SK-N-SH (cell line): ENCODE measurements at regions not wholly inside any gene's neighbourhood (a gene's known extent, or its start where the extent isn't known, plus 50 kb on each side); places are given as distances from the start of the nearest gene placed in this dataset.

Experiments
- CTCF ChIA-PET: fragments of 300-600, 350-600 bp; formaldehyde crosslinking; extraction: SDS; loops from one replicate; lab custom pipeline; 2021; lab: Yijun Ruan, JAX
- POLR2A ChIA-PET: fragments of 350-600 bp; sonication (Branson Sonifier 250); formaldehyde crosslinking; extraction: SDS; loops from one replicate; lab custom pipeline; 2020; ENCODE audit warnings: antibody characterized with exemption, inconsistent platforms; lab: Yijun Ruan, JAX
- DNase-seq: peaks from one replicate; pipeline ENCODE4 v3.0.0; 2012
- H2AFZ ChIP-seq: fragments of 200-600 bp; sonication (generic); 2 replicates; pipeline ENCODE4 v1.8.1; 2016; ENCODE audit warnings: antibody characterized with exemption, mild to moderate bottlenecking, low read depth
- H3F3A ChIP-seq: fragments of 200-600 bp; sonication (generic); replicated peaks from 2 replicates; pipeline ENCODE3; 2016; ENCODE audit warnings: antibody characterized with exemption, mild to moderate bottlenecking; ENCODE audit not compliant: insufficient read depth
- H3K27ac ChIP-seq, 2 experiments: fragments of 200-500 bp in 1 of 2; fragments of 200-600 bp in 1 of 2; sonication (Bioruptor generic) in 1 of 2; sonication (generic), shearing (Covaris generic) in 1 of 2; 2 replicates each; pipeline versions ENCODE4 v1.5.1 to v1.6.1; 2014 to 2016; ENCODE audit warnings: low read depth in 2 of 2, inconsistent platforms in 1 of 2, low read length in 1 of 2, mild to moderate bottlenecking in 1 of 2, mixed read lengths in 1 of 2
- H3K27me3 ChIP-seq: fragments of 200-600 bp; sonication (generic), shearing (Covaris generic); 2 replicates; pipeline ENCODE4 v1.6.1; 2016; ENCODE audit warnings: mixed run types; ENCODE audit not compliant: insufficient read depth
- H3K36me3 ChIP-seq, 2 experiments: fragments of 200-500 bp in 1 of 2; fragments of 200-600 bp in 1 of 2; sonication (Bioruptor generic) in 1 of 2; sonication (generic) in 1 of 2; replicated peaks in 1 of 2; 2 replicates each; pipeline versions ENCODE3 to v1.5.1; 2014 to 2016; ENCODE audit warnings: low read length in 1 of 2, mild to moderate bottlenecking in 1 of 2; ENCODE audit not compliant: insufficient read depth in 2 of 2, control insufficient read depth in 1 of 2
- H3K4me1 ChIP-seq, 2 experiments: fragments of 200-500 bp in 1 of 2; fragments of 200-600 bp in 1 of 2; sonication (Bioruptor generic) in 1 of 2; sonication (generic), shearing (Covaris generic) in 1 of 2; 2 replicates each; pipeline versions ENCODE4 v1.5.1 to v1.6.1; 2014 to 2016; ENCODE audit warnings: low read depth in 1 of 2, low read length in 1 of 2, mixed run types in 1 of 2; ENCODE audit not compliant: insufficient read depth in 2 of 2, control insufficient read depth in 1 of 2
- H3K4me2 ChIP-seq: fragments of 200-600 bp; sonication (generic), shearing (Covaris generic); 2 replicates; pipeline ENCODE4 v1.6.1; 2017; ENCODE audit warnings: mixed run types
- H3K4me3 ChIP-seq, 2 experiments: fragments of 200-500 bp in 1 of 2; fragments of 200-600 bp in 1 of 2; sonication (Bioruptor generic) in 1 of 2; sonication (generic), shearing (Covaris generic) in 1 of 2; 2 replicates each; pipeline versions ENCODE4 v1.5.1 to v1.8.1; 2014 to 2016; ENCODE audit warnings: low read depth in 2 of 2, inconsistent platforms in 1 of 2, low read length in 1 of 2, mild to moderate bottlenecking in 1 of 2, mixed read lengths in 1 of 2, moderate library complexity in 1 of 2
- H3K79me2 ChIP-seq: fragments of 200-600 bp; sonication (generic); 2 replicates; pipeline ENCODE4 v1.8.1; 2017; ENCODE audit warnings: mild to moderate bottlenecking; ENCODE audit not compliant: insufficient read depth
- H3K9ac ChIP-seq: fragments of 200-600 bp; sonication (generic); 2 replicates; pipeline ENCODE4 v1.6.1; 2017; ENCODE audit warnings: mixed run types
- H3K9me2 ChIP-seq: fragments of 200-600 bp; sonication (generic); 2 replicates; pipeline ENCODE4 v1.6.1; 2017; ENCODE audit warnings: mixed run types
- H3K9me3 ChIP-seq: fragments of 200-600 bp; sonication (generic); 2 replicates; pipeline ENCODE4 v1.6.1; 2017; ENCODE audit warnings: mixed run types, mild to moderate bottlenecking, moderate library complexity
- H4K20me1 ChIP-seq: fragments of 200-600 bp; sonication (generic); 2 replicates; pipeline ENCODE4 v1.6.1; 2017; ENCODE audit warnings: mild to moderate bottlenecking, mixed run types; ENCODE audit not compliant: insufficient read depth
- FOXM1 ChIP-seq: IDR thresholded peaks from 2 replicates; pipeline ENCODE4 v1.4.0; 2012; ENCODE audit warnings: low read depth, mild to moderate bottlenecking
- GATA2 ChIP-seq: sonication (generic); formaldehyde crosslinking; IDR thresholded peaks from 2 replicates; pipeline ENCODE4 v1.5.0; 2020; ENCODE audit warnings: mild to moderate bottlenecking, missing genetic modification reagents
- JUND ChIP-seq: IDR thresholded peaks from 2 replicates; pipeline ENCODE4 v1.4.0; 2012
- MXI1 ChIP-seq: IDR thresholded peaks from 2 replicates; pipeline ENCODE4 v1.6.1; 2012; ENCODE audit warnings: mild to moderate bottlenecking, low read depth, low read length, improper control_type of control experiment
- POLR2AphosphoS5 ChIP-seq: IDR thresholded peaks from 2 replicates; pipeline ENCODE4 v1.6.1; 2012; ENCODE audit warnings: low read depth, low read length
- RAD21 ChIP-seq: IDR thresholded peaks from 2 replicates; pipeline ENCODE4 v1.6.1; 2012; ENCODE audit warnings: mild to moderate bottlenecking, low read length
- RCOR1 ChIP-seq: fragments of 150-350 bp; IDR thresholded peaks from 2 replicates; pipeline ENCODE4 v1.6.1; 2017; ENCODE audit warnings: antibody characterized with exemption, low read length
- RFX5 ChIP-seq: IDR thresholded peaks from 2 replicates; pipeline ENCODE4 v1.6.1; 2012; ENCODE audit warnings: mild to moderate bottlenecking, improper control_type of control experiment, low read length
- RXRA ChIP-seq: IDR thresholded peaks from 2 replicates; pipeline ENCODE4 v1.4.0; 2012; ENCODE audit warnings: low read depth, mild to moderate bottlenecking, borderline replicate concordance
- SIN3A ChIP-seq: IDR thresholded peaks from 2 replicates; pipeline ENCODE4 v1.6.1; 2012; ENCODE audit warnings: low read depth, mild to moderate bottlenecking, low read length, moderate library complexity, borderline replicate concordance
- SMC3 ChIP-seq: IDR thresholded peaks from 2 replicates; pipeline ENCODE4 v1.6.1; 2012; ENCODE audit warnings: low read depth, low read length, improper control_type of control experiment
- TAF1 ChIP-seq: IDR thresholded peaks from 2 replicates; pipeline ENCODE4 v1.6.1; 2012; ENCODE audit warnings: low read depth, mild to moderate bottlenecking, low read length, moderate library complexity, borderline replicate concordance
- YY1 ChIP-seq: IDR thresholded peaks from 2 replicates; pipeline ENCODE4 v1.4.0; 2012; ENCODE audit warnings: low read depth, mild to moderate bottlenecking
- WGBS: methylation state at CpG from one replicate; pipeline ENCODE4 v1.1.6; 2017; ENCODE audit warnings: low lambda C conversion rate; 5-methylcytosine and 5-hydroxymethylcytosine counted together
- TF ChIP-seq, protein P1 (sequence below): fragments of 150-350 bp; IDR thresholded peaks from 2 replicates; pipeline ENCODE4 v1.6.1; 2016; ENCODE audit warnings: mild to moderate bottlenecking, low read depth, low read length
- TF ChIP-seq, protein P2 (sequence below): IDR thresholded peaks from 2 replicates; pipeline ENCODE4 v1.4.0; 2012; ENCODE audit warnings: low read depth
- TF ChIP-seq, protein P3 (sequence below): IDR thresholded peaks from 2 replicates; pipeline ENCODE4; 2012

DNA sequence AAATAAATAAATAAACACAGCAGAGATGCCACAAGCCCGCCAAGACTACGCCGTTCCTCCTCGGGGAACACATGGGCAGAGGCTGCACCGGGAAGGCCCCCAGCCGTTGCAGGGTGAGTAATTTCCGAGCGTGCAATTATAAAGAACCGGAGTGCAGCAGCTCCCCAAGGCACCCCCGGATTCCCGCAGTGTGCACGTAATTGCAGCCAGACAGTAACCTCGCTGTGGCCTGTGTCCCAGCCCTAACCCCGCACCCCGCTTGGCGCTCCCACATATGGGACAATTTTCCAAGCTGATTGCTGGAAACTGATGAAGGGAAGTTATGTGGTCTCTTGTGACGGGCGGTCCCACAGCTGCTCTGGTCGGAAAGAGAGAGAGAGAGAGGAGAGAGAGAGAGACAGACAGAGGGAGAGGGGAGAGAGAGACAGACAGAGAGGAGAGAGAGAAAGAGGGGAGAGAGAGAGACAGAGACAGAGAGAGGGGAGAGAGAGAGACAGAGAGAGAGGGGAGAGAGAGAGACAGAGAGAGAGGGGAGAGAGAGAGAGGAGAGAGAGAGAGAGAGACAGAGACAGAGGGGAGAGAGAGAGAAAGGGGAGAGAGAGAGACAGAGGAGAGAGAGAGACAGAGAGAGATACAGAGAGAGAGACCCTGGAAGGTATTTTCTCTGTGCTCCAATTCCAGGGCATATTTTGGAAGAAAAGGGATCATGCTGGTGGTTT, 275.4 kb downstream of the SHOX start:
- Histone ChIP-seq H3K4me2 (no peak overlapping the region), H3K9me2 (no peaks in the 10 kb centered on the region), H3K4me1 (no peaks in the 10 kb centered on the region), H3K9me3 (no peaks in the 10 kb centered on the region), H3F3A (no peaks in the 10 kb centered on the region), H4K20me1 (no peaks in the 10 kb centered on the region), H3K79me2 (no peaks in the 10 kb centered on the region), H3K27me3 (no peaks in the 10 kb centered on the region), H2AFZ (no peak overlapping the region), H3K4me3 (no peak overlapping the region), H3K36me3 (no peaks in the 10 kb centered on the region), H3K9ac (no peak overlapping the region), H3K27ac (no peak overlapping the region)
- TF ChIP-seq SIN3A (no peak), RXRA (no peak), GATA2 (CRISPR knock-in tag) (no peak), YY1 (no peak), TAF1 (no peak), RCOR1 (no peak), FOXM1 (no peak), RAD21 (no peak), POLR2AphosphoS5 (no peak), JUND (no peak)
- TF ChIP-seq, protein P1, sequence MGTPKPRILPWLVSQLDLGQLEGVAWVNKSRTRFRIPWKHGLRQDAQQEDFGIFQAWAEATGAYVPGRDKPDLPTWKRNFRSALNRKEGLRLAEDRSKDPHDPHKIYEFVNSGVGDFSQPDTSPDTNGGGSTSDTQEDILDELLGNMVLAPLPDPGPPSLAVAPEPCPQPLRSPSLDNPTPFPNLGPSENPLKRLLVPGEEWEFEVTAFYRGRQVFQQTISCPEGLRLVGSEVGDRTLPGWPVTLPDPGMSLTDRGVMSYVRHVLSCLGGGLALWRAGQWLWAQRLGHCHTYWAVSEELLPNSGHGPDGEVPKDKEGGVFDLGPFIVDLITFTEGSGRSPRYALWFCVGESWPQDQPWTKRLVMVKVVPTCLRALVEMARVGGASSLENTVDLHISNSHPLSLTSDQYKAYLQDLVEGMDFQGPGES: no peak
- TF ChIP-seq, protein P2, sequence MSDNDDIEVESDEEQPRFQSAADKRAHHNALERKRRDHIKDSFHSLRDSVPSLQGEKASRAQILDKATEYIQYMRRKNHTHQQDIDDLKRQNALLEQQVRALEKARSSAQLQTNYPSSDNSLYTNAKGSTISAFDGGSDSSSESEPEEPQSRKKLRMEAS: no peak
- 18% methylated on average over 19 of the region's 19 CpGs for WGBS
- CTCF ChIA-PET: no interaction called here
- POLR2A ChIA-PET: no interaction called here
- DNase-seq: no peak

DNA sequence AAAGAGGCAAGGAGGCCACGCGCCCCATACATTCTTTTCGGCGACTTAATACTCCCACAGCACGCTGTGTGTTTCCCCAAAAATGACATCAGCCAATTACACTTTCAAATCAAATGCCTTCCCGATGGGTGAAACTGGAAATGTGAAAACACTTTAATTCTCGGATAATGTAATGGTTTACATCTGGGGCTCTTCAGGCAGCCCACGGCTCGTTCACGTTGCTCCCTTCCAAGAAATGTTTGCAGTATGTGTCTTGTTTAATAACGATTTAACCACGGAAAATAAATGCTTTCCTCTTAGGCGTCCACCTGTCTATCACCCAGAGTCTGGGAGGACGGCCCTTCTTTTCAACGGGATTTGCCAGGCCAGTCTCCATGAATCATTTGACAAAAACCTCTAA, 272.5 kb downstream of the SHOX start:
- WGBS: 41% methylated on average over 15 of the region's 15 CpGs
- Histone ChIP-seq H3K79me2 (no peaks in the 10 kb centered on the region), H3K9me2 (no peaks in the 10 kb centered on the region), H3K36me3 (no peaks in the 10 kb centered on the region), H4K20me1 (no peaks in the 10 kb centered on the region), H3K4me3 (no peak overlapping the region), H3K9ac (no peak overlapping the region), H3K4me2 (no peak overlapping the region), H3K27ac (no peak overlapping the region), H3K4me1 (no peaks in the 10 kb centered on the region), H3F3A (no peaks in the 10 kb centered on the region), H2AFZ (no peak overlapping the region), H3K27me3 (no peaks in the 10 kb centered on the region), H3K9me3 (no peaks in the 10 kb centered on the region)
- ChIA-PET POLR2A (no interaction called here), CTCF (no interaction called here)
- DNase-seq: no peak
- no peak for TF ChIP-seq MXI1
- TF ChIP-seq RAD21: no peak
- no peak for TF ChIP-seq SMC3
- TF ChIP-seq RFX5: no peak
- no peak for TF ChIP-seq POLR2AphosphoS5
- TF ChIP-seq, protein P3, sequence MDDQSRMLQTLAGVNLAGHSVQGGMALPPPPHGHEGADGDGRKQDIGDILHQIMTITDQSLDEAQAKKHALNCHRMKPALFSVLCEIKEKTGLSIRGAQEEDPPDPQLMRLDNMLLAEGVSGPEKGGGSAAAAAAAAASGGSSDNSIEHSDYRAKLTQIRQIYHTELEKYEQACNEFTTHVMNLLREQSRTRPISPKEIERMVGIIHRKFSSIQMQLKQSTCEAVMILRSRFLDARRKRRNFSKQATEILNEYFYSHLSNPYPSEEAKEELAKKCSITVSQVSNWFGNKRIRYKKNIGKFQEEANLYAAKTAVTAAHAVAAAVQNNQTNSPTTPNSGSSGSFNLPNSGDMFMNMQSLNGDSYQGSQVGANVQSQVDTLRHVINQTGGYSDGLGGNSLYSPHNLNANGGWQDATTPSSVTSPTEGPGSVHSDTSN: no peak
